IPS DF 6.9 (cell line): ENCODE measurements at regions not wholly inside any gene's neighbourhood (a gene's known extent, or its start where the extent isn't known, plus 50 kb on each side); places are given as distances from the start of the nearest gene placed in this dataset.

Source experiments
- DNase-seq: peaks from one replicate; pipeline ENCODE4 v3.0.0-alpha.2; 2013; ENCODE audit warnings: low read depth, low spot score
- H3K27ac ChIP-seq: one replicate; pipeline ENCODE4 v1.5.1; 2013; ENCODE audit warnings: low read length, control low read depth
- H3K27me3 ChIP-seq: 2 replicates; pipeline ENCODE4 v1.6.1; 2013; ENCODE audit warnings: mild to moderate bottlenecking, low read length; ENCODE audit not compliant: control insufficient read depth, insufficient read depth
- H3K36me3 ChIP-seq: 2 replicates; pipeline ENCODE4 v1.6.1; 2013; ENCODE audit warnings: low read length; ENCODE audit not compliant: control insufficient read depth, insufficient read depth
- H3K4me1 ChIP-seq: 2 replicates; pipeline ENCODE4 v1.6.1; 2013; ENCODE audit warnings: low read length; ENCODE audit not compliant: control insufficient read depth, insufficient read depth
- H3K4me3 ChIP-seq: 2 replicates; pipeline ENCODE4 v1.5.1; 2013; ENCODE audit warnings: mild to moderate bottlenecking, low read length
- H3K9me3 ChIP-seq: 2 replicates; pipeline ENCODE4 v1.6.1; 2013; ENCODE audit warnings: low read length, inconsistent platforms; ENCODE audit not compliant: control insufficient read depth, insufficient read depth
- WGBS: extraction: QIAGEN DNeasy Blood & Tissue Kit; methylation state at CpG from one replicate; pipeline ENCODE4 v1.1.7; 2013; ENCODE audit warnings: mixed read lengths, missing lambda C conversion rate; ENCODE audit not compliant: insufficient read length, insufficient coverage; 5-methylcytosine and 5-hydroxymethylcytosine counted together

DNA sequence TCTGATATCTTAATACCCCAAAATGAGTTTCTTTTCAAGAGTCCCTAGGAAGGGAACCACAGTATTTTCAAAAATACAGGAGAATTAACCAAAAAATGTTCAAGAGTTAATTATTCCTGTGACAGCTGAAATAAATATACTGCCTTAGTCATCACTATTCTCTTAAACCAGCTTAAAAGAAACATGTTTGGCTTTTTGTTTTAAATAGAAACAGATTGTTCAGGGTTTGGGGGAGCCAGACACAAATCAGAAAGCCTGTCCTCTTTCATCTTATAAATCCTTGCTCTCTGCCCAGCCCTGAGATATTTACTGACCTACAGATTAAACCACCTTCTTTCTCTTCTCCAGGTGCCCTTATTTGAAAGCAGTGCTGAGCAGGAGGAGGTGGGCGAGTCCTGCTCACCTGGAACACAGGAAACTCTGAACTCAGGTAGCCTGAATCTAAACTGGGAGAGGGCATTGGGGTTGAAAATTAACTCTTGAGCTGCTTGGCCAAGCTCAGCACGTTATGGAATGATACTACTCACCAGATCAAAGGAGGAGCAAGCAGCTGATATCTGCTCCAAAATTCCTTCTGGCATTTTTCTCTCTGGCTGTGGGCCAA lies 84.1 kb upstream of the SPRED1 start:
- Histone ChIP-seq H3K4me3 (no peak overlapping the region), H3K27me3 (no peaks in the 10 kb centered on the region), H3K27ac (no peak overlapping the region), H3K9me3 (no peaks in the 10 kb centered on the region), H3K4me1 (no peaks in the 10 kb centered on the region), H3K36me3 (no peaks in the 10 kb centered on the region)
- DNase-seq: no peak
- no CpG with 5 or more reads among the region's 2 CpGs for WGBS

DNA sequence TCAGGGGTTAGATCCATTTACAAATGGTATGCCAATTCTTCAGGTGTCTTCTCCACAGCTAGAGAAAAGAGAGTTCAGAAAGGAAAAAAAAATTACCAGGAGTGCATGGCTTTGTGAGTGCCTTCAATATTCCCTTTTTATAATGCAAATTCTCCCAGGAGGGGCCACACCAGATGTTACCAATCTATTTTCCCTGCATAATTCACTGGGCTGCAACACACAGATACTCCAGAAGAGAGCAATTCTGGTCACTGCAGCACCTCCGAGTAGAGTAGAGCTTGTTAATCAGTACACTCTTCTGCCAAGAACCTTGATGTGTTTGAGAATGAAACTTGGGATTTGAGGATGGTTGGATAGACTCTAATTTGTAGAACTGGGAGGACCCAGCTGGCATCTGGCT lies 80.7 kb upstream of the SPRED1 start:
- DNase-seq: no peak
- no peaks in the 10 kb centered on the region for H3K36me3 ChIP-seq
- H3K27ac ChIP-seq: no peak overlapping the region
- no peaks in the 10 kb centered on the region for H3K27me3 ChIP-seq
- H3K4me1 ChIP-seq: no peaks in the 10 kb centered on the region
- no CpG with 5 or more reads among the region's 1 CpG for WGBS
- H3K4me3 ChIP-seq: no peak overlapping the region
- H3K9me3 ChIP-seq: no peaks in the 10 kb centered on the region

DNA sequence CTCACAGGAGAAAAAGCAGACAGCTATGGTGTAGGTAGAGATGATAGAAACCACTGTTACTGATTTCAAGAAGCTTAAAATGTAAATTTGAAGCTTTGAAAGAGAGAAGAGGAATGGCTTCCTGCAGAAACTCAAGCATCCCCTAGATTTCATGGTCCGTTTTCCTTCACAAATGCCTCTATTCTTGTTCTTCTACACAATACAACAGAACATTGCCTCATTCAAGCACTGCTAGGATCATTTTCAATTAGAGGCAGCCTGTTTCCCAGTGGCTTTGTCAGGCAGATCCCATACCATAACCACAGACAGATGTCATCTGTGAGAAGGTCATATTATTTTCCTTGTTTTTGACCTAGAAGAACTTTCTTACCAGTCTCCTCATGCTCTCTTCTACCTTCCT lies 77.9 kb upstream of the SPRED1 start:
- Histone ChIP-seq H3K27ac (no peak overlapping the region), H3K27me3 (no peaks in the 10 kb centered on the region)
- no CpG with 5 or more reads among the region's 1 CpG for WGBS

DNA sequence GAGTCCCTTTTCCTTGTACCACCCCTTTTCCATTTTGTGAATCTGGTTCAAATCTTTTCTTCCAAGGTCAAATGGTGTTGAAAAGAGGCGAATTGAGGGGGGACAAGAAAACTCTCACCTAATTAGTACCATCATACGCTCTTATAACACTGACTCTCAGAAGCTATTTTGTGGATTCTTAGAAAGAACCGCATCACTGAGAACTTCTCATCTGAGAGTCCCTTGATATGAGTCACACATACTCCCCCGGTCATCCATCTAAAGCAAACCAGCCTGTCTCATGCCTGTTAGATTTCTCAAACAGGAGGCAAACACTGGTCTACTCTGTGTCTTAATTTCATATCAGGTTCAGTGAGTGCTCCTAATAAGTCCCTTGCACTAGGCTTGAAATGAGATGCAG lies 76.5 kb upstream of the SPRED1 start:
- WGBS: no CpG with 5 or more reads among the region's 4 CpGs
- no peaks in the 10 kb centered on the region for H3K9me3 ChIP-seq
- DNase-seq: no peak
- no peak overlapping the region for H3K4me3 ChIP-seq
- H3K27me3 ChIP-seq: no peaks in the 10 kb centered on the region
- no peaks in the 10 kb centered on the region for H3K4me1 ChIP-seq
- no peaks in the 10 kb centered on the region for H3K36me3 ChIP-seq
- H3K27ac ChIP-seq: no peak overlapping the region

More for the DNA sequence above, 77.9 kb upstream of the SPRED1 start:
- Histone ChIP-seq H3K9me3 (no peaks in the 10 kb centered on the region), H3K4me3 (no peak overlapping the region), H3K36me3 (no peaks in the 10 kb centered on the region), H3K4me1 (no peaks in the 10 kb centered on the region)
- no peak for DNase-seq

DNA sequence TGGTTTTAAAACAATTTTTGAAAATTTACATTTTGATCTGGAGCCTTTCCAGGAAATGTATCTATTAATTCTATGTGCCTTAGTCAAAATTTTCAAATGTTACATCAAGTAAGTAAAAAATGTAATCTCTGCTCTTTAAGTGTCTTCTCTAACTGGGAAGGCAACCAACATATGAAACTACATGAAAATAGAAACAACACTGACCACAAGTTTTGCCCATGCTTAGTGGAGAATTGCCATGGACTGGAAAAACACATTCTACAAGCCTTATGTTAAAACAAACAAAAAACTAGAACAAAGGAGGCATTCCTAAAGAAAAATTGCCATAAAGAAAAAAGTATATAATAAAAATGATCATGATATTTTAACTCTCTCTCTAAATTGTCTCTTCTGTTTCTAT lies 75.9 kb upstream of the SPRED1 start:
- Histone ChIP-seq H3K9me3 (no peaks in the 10 kb centered on the region), H3K4me3 (no peak overlapping the region), H3K4me1 (no peaks in the 10 kb centered on the region), H3K27ac (no peak overlapping the region), H3K27me3 (no peaks in the 10 kb centered on the region), H3K36me3 (no peaks in the 10 kb centered on the region)
- DNase-seq: no peak

DNA sequence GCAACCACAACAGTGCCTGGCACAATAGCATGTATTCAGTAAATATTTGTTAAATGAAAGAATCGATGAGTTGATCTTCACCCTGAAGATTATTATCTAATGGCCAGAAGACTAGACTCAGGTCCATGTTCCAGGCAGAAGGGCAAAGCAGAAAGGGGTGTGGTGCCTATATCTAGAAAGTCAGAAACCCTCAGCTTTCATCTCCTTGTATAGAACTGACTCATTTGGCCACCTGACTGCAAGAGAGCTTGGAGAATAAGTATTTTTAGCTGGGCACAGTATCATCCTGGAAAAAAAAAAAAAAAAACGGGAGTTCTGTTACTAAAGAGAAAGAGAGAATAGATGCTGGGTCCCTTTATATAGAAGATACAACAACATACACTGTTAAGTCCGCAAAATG lies 69.7 kb upstream of the SPRED1 start:
- no peaks in the 10 kb centered on the region for H3K9me3 ChIP-seq
- 0 out of 2 replicates have a peak, but pooled peaks cover 1% of the 10 kb centered on the region for H3K4me1 ChIP-seq
- no peaks in the 10 kb centered on the region for H3K36me3 ChIP-seq
- H3K27me3 ChIP-seq: no peaks in the 10 kb centered on the region
- DNase-seq: no peak
- no peak overlapping the region for H3K27ac ChIP-seq
- no CpG with 5 or more reads among the region's 3 CpGs for WGBS
- no peak overlapping the region for H3K4me3 ChIP-seq

DNA sequence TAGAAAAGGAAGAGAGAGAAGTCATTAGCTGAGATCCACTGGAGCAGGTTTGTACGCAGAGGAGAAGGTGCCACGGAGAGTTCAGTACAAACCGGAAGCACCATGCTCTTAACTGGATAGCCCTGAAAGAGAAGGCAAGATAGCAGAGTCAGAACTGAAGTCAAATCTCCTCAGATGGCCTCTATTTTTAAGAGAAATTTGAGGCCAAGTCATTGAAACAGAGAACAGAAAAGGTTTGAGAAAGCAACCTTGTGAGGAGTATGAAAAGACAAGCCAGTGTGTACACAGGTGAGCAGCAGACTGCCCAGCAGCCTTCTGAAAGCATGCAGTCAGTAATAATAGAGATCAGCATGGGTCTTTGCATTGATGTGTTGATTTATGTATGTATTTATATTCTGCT lies 66.1 kb upstream of the SPRED1 start:
- H3K27ac ChIP-seq: no peak overlapping the region
- no peaks in the 10 kb centered on the region for H3K9me3 ChIP-seq
- no peak overlapping the region for H3K4me3 ChIP-seq
- 0 out of 2 replicates have a peak, but pooled peaks cover 1% of the 10 kb centered on the region for H3K4me1 ChIP-seq
- H3K27me3 ChIP-seq: no peaks in the 10 kb centered on the region
- no CpG with 5 or more reads among the region's 3 CpGs for WGBS
- DNase-seq: no peak
- no peaks in the 10 kb centered on the region for H3K36me3 ChIP-seq

DNA sequence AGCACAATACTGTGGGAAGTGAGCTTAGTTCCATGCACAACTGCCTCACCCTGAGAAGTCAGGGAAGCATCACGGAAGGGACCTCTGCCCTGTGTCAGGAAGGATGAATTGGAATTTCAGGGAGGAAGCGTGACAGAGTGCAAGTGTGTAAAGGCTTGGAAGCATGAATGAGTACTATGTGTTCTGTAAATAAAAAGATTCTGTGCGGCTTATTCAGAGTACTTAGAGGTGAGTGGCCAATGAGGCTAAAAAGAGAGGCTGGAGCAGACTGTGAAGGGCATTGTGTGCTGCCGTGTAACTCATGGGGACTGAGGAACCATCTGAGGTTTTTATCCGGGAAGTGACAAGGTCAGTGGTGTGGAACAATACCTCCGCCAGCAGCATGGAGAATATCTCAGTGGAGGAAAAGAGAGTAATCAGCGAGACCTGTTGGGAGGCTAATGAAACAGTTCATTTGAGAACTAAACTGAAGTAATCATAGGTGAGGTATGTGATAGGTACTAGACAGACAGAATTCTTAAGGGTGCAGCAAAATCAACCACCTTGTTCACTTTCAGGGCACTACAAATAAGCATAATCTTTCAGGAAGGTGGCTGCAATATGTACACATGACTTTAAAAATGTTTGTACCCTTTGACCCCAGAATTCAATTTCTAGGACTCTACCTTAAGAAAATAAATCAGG lies 64.9 kb upstream of the SPRED1 start:
- WGBS: no CpG with 5 or more reads among the region's 7 CpGs
- Histone ChIP-seq H3K4me3 (no peak overlapping the region), H3K36me3 (no peaks in the 10 kb centered on the region), H3K27ac (no peak overlapping the region), H3K4me1 (0 out of 2 replicates have a peak, but pooled peaks cover 1% of the 10 kb centered on the region), H3K27me3 (no peaks in the 10 kb centered on the region), H3K9me3 (no peaks in the 10 kb centered on the region)
- DNase-seq: no peak

DNA sequence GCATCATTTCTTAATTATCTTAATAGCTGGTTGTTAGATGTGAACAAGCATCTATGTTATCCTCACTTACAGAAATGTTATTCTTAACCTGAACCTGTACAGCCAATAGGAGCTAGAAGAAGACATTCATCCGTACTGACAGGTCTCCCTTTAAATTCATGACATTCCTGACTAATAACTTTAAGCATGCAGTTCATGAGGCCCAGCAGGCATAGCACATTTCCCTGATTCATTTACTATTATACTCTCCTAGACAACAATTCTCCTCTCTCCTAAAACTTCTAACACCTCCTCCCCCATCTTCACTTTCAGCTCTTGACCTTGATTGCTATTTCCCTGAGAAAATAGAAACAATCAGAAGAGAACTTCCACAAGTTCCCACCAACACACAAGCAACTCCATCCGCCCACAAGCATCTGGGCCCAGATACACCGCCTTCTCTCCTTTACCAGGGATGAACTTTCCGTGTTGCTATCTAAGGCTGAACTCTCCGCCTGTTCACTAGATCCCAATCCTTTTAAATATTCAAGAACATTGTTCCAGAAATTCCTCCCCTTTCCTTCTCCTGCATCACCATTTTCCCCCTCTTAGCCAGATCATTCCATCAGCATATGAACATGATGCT lies 62.9 kb upstream of the SPRED1 start:
- no peak overlapping the region for H3K4me3 ChIP-seq
- no peaks in the 10 kb centered on the region for H3K9me3 ChIP-seq
- no CpG with 5 or more reads among the region's 5 CpGs for WGBS
- H3K36me3 ChIP-seq: no peaks in the 10 kb centered on the region
- H3K4me1 ChIP-seq: 0 out of 2 replicates have a peak, but pooled peaks cover 1% of the 10 kb centered on the region
- no peak for DNase-seq
- no peak overlapping the region for H3K27ac ChIP-seq
- no peaks in the 10 kb centered on the region for H3K27me3 ChIP-seq

DNA sequence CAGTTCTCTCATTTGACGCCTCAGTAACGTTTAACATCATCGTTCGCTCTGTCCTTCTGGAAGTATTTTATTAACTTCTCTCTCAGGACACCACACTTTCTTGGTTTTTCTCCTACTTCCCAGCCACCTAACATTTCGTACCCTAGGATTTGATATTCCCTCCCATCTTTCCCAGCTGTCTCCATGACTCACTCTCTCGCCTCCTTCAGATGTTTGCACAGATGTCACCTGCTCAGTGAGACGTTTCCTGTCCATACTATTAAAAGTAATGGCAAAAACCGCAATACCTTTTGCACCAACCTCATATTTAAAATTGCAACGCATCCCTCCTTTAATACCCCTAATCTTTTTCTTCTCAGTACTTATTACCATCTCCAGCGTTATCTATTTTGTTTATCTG lies 62.1 kb upstream of the SPRED1 start:
- no peaks in the 10 kb centered on the region for H3K36me3 ChIP-seq
- WGBS: 100% methylated on average over 2 of the region's 10 CpGs
- H3K4me3 ChIP-seq: no peak overlapping the region
- DNase-seq: no peak
- H3K4me1 ChIP-seq: 0 out of 2 replicates have a peak, but pooled peaks cover 1% of the 10 kb centered on the region
- H3K27ac ChIP-seq: no peak overlapping the region
- H3K27me3 ChIP-seq: no peaks in the 10 kb centered on the region
- no peaks in the 10 kb centered on the region for H3K9me3 ChIP-seq
